ENCODE measurements at regions not wholly inside any gene's neighbourhood (a gene's known extent, or its start where the extent isn't known, plus 50 kb on each side); places are given as distances from the start of the nearest gene placed in this dataset.

DNA sequence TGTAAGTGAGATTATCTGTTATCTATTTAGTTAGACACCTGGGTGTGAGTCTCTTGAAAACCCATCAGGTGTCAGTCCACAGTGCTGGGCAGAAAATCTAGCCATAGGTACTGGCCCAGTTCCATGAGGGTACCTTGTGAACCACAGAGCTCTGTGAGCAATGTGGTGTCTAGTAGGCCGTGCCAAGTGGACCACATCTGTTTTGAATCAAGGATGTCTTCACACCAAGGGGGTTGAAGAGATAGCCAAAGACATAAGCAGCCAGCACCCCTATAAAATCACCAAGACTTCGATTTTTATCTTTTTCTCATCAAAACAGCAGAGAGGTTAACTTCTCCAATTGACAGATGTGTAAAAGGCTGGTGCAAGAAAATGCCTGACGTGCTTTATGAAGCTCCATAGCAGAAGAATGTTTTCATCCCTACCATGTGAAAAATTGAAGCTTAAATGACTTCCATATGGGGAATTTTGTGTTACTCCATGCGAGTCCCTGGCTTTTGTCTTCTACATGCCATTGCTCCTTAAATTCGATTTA, 368.7 kb downstream of the HAO1 start:
- Histone ChIP-seq H3K9me3 (no peaks in the 10 kb centered on the region), H3K27me3 (no peaks in the 10 kb centered on the region), H3K4me1 (no peaks in the 10 kb centered on the region), H3K27ac (no peak overlapping the region), H3K4me3 (no peak overlapping the region), H3K36me3 (ENCODE audit: low read depth, missing control alignments) (no peaks in the 10 kb centered on the region)
- TF ChIP-seq, protein P1, sequence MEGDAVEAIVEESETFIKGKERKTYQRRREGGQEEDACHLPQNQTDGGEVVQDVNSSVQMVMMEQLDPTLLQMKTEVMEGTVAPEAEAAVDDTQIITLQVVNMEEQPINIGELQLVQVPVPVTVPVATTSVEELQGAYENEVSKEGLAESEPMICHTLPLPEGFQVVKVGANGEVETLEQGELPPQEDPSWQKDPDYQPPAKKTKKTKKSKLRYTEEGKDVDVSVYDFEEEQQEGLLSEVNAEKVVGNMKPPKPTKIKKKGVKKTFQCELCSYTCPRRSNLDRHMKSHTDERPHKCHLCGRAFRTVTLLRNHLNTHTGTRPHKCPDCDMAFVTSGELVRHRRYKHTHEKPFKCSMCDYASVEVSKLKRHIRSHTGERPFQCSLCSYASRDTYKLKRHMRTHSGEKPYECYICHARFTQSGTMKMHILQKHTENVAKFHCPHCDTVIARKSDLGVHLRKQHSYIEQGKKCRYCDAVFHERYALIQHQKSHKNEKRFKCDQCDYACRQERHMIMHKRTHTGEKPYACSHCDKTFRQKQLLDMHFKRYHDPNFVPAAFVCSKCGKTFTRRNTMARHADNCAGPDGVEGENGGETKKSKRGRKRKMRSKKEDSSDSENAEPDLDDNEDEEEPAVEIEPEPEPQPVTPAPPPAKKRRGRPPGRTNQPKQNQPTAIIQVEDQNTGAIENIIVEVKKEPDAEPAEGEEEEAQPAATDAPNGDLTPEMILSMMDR (IDR thresholded peaks at IDR 0.05), result no peak
- TF ChIP-seq POLR2A (IDR thresholded peaks at IDR 0.05), result no peak
- intact Hi-C loops (cut with DNase I; ENCODE audit: low total_unique reads), result no loop called here
- DNase-seq, result no peak
- WGBS, 2 donors, result 85 to 91% methylated on average over 5 of the region's 5 CpGs

DNA sequence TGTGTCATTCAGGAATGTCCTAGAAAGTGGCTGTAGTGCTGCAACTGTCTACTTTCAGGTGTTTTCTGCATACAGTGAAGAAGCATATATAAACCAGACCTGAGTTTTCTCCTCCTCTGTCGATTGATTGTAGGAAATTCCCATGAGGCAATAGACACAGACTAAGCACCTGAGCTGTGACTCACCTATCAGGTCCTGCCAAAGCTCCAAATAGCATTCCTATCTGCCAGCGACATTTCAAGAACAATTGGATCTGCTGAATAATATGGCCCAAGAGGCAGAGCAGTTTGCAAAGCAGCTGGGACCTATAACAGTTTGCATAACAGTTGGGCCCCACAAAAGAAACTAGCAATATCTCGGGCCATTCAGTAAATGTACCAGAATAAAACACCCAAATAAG, 360.4 kb downstream of the HAO1 start:
- Histone ChIP-seq H3K27ac (no peak overlapping the region), H3K4me1 (no peaks in the 10 kb centered on the region), H3K27me3 (no peaks in the 10 kb centered on the region), H3K4me3 (no peak overlapping the region), H3K36me3 (ENCODE audit: low read depth, missing control alignments) (no peaks in the 10 kb centered on the region), H3K9me3 (no peaks in the 10 kb centered on the region)
- DNase-seq, result no peak
- intact Hi-C loops (cut with DNase I; ENCODE audit: low total_unique reads), result no loop called here
- 79 to 81% methylated on average over 3 of the region's 3 CpGs for WGBS, 2 donors
- TF ChIP-seq, protein P1 (IDR thresholded peaks at IDR 0.05), result no peak
- TF ChIP-seq POLR2A (IDR thresholded peaks at IDR 0.05), result no peak

DNA sequence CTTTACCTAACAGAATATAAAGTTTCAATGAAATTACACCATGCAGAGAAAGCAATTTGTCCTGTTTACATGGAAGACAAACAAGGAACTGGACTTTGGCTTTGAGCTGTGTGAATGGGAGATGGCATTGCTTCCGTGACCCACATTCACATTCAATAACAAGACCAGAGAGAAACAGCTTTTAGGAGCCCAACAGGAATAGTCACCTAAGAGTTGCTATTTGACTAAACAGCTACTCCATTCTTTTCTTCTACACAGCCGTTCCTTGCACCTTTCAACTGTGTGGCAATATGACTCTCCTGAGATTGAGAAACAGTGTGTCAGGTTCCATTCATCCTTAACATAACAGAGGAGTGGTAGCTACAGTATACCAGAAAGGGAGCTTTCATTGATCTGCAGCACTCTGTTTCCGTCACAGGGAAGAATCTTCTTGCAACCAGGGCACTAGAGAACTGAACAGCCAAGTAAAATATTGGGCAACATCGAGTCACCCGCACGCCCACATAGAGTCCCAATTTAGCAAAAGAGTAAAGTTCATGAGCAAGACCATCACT, 355.1 kb downstream of the HAO1 start:
- Histone ChIP-seq H3K27me3 (no peaks in the 10 kb centered on the region), H3K36me3 (ENCODE audit: low read depth, missing control alignments) (no peaks in the 10 kb centered on the region), H3K4me3 (no peak overlapping the region), H3K4me1 (no peaks in the 10 kb centered on the region), H3K9me3 (no peaks in the 10 kb centered on the region), H3K27ac (no peak overlapping the region)
- no peak for TF ChIP-seq POLR2A (IDR thresholded peaks at IDR 0.05)
- TF ChIP-seq, protein P1 (IDR thresholded peaks at IDR 0.05), result no peak
- DNase-seq, result no peak
- 82 to 87% methylated on average over 6 of the region's 6 CpGs for WGBS, 2 donors
- intact Hi-C loops (cut with DNase I; ENCODE audit: low total_unique reads), result no loop called here

DNA sequence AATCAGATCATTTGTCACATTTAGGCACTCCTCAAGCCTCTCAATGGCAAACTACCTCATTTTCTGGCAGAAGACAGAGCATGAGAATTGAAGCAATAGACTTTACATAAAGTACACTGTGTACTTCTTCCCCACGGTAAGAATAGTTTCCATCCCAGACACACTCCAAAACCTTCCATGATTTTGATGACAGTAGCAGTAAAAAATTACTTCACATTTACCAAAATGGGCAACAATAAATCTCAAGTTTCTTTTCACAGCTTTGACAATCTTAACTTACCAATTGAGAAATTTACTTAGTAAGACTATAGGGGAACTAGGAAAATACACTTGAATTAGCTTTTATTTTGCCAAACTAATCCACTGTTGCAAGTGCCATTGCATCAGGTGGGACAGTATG, 353.8 kb downstream of the HAO1 start:
- no peak overlapping the region for H3K27ac ChIP-seq
- WGBS, 2 donors, result 44 to 57% methylated on average over 1 of the region's 1 CpG
- intact Hi-C loops (cut with DNase I; ENCODE audit: low total_unique reads), result no loop called here
- no peak overlapping the region for H3K4me3 ChIP-seq
- no peaks in the 10 kb centered on the region for H3K4me1 ChIP-seq
- H3K9me3 ChIP-seq, result no peaks in the 10 kb centered on the region
- H3K36me3 ChIP-seq (ENCODE audit: low read depth, missing control alignments), result no peaks in the 10 kb centered on the region
- H3K27me3 ChIP-seq, result no peaks in the 10 kb centered on the region
- DNase-seq, result no peak
- no peak for TF ChIP-seq POLR2A (IDR thresholded peaks at IDR 0.05)
- TF ChIP-seq, protein P1 (IDR thresholded peaks at IDR 0.05), result no peak

DNA sequence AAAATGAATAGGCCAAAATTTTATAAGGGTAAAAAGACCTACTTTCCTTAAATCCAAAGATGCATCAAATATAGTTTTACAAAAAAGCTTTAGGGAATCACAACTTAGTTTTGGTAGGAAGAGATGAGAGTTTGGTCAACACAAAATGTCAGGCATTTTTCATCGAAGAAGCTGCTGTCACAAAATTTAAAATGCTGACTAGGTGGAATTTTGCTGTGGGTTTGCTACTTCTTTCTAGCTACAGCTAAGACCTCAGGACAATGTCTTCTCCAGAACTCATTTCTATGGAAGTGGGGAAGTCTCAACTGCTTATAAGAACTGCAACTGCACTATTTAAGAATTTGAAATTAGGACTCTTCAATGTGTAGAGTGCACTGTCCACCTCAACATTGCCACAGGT, 351.1 kb downstream of the HAO1 start:
- Histone ChIP-seq H3K4me1 (no peaks in the 10 kb centered on the region), H3K27ac (no peak overlapping the region), H3K27me3 (no peaks in the 10 kb centered on the region), H3K9me3 (no peaks in the 10 kb centered on the region), H3K4me3 (no peak overlapping the region), H3K36me3 (ENCODE audit: low read depth, missing control alignments) (no peaks in the 10 kb centered on the region)
- intact Hi-C loops (cut with DNase I; ENCODE audit: low total_unique reads), result no loop called here
- TF ChIP-seq, protein P1 (IDR thresholded peaks at IDR 0.05), result no peak
- no peak for TF ChIP-seq POLR2A (IDR thresholded peaks at IDR 0.05)
- DNase-seq, result no peak
- WGBS, 2 donors, result 95 to 96% methylated on average over 1 of the region's 1 CpG
